TTC549 (cell line): ENCODE measurements at regions not wholly inside any gene's neighbourhood (a gene's known extent, or its start where the extent isn't known, plus 50 kb on each side); places are given as distances from the start of the nearest gene placed in this dataset.

Experiments
- FAIRE-seq: peaks from 2 replicates; lab custom pipeline; 2012; peaks lifted over from hg19 to GRCh38; lab: Jason Lieb, UNC

DNA sequence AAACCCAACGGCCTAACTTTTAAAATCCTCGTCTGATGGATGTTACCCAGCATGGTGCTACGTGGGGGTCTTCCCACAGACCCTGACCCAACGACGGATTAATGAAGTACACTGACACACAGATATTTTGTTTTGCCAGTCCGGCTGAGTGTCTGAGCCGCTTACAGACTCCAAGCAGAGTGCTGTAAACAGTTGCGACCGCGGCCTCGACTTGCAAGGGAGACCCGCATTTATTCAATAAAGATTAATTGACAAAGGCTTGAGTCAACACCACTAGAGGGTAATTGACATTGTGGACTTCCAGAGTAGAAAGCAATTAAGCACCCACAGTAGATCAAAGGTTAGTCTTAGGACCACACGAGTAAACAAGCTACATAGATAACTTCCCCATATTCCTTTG, 1042.4 kb downstream of the AACS start:
- no peak for FAIRE-seq

DNA sequence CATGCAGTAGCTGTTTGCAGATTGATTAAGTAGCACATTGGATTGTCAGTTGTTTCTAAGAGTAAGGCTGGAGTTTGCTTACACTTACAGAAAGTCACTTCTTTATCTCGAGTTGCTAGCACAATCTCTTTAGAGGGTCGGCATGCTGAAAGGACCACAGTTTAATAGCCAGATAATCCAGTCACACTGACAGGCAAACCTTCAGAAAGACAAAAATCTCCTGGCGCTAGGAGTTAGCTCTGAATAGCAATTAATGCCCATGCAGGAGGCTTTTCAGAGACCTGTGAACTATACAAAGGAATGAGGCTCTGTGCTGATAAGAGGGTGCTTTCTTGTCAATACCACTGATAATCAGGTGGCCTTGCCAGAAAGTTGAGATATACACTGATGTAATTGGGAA, 1043.0 kb downstream of the AACS start:
- FAIRE-seq: no peak

DNA sequence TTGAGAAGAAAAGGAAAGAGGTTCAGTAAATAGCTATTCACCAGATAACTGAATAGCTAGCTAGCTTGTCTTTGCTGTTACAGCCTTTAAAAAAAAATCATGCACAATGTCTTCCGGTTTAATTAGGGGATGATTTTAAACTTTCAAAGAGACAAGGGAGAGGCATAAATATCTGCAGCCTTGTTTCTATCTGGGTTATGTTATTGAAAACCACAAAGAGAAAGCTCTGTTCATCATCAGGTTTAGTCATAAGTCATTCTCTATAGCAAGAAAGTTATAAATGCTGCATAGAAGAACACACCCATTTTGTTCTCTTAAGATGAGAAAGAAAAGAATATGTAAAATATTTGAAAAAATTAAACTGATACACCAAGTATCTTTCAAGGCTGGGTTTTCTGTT, 1046.9 kb downstream of the AACS start:
- no peak for FAIRE-seq

DNA sequence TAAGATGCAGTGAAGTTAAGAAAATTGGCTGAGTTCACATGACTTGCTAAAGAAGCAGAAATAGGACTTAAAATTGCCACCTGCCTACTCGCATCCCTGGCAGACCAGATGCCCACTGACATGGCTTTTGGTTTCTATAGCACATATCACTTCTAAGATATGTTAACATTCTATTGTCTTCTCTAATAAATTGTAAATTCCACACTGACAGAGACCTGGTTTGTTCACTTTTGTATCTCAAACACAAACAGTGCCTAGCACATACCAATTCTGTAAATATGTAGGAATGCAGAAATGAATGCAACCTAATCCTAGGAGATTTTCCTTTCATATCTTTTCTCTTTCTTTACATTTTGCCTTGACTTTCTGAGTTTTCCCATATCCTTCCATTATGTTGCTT, 1047.6 kb downstream of the AACS start:
- no peak for FAIRE-seq

DNA sequence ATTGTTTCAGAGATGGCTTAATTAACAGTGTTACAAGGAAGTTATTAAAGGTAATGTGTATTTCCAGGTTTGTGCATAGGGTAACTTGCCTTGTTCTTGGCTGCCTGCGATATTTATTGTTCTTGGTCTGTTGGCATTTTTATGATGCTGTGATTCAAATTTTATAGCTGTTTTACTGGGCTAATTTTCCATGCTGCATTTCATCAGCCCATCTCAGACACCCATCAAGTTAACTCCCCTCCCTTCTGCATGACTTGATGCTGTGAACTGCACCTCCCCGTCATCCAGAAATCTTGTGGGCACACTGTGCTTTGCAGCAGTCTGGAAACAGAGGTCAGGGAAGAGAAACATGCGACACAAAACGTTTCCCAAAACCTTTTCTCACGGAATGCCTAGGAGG, 1049.2 kb downstream of the AACS start:
- no peak for FAIRE-seq

- no peak for FAIRE-seq
Observed at GRCh38 chr12:126117502-126117901, 1052.3 kb downstream of the AACS start.

- no peak for FAIRE-seq
Observed at GRCh38 chr12:126139355-126139754, 1074.1 kb downstream of the AACS start.

DNA sequence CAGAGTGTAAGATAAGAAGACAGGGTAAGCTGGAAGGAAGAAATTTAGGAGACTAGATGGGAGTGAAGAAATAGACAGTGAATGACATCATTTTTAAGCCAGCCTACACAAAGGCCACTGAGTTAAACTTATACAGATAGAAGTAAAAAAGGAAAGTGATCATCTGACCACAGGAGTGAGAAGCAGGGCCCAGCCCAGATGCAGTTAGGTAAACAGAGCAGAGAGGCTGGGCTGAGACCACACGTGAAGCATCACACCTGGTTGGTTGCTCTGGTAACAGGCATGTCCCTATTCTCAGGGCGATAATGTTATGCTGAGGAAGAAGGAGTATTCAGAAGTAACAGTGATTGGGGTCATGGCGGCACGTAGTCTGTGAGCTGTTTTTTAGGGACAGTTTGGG, 1079.4 kb downstream of the AACS start:
- no peak for FAIRE-seq

DNA sequence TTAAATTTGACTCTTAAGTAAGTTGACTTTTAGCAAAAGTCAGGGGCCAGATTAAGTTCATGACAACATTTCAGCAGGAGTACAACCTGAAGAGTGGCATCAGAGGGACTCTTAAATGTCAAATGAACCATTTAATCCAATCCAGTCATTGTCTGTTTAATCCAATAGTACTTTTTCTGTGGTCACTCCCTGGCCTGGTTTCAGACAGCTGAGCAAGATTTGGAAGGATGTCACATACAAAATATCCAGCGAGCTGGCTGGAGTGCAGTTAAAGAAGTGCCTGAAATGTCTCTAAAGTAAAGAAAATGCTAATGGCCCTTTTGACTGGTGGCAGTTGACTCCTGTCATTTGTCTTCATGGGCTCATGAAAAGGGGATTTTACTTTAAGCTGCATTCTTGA, 1082.1 kb downstream of the AACS start:
- no peak for FAIRE-seq

DNA sequence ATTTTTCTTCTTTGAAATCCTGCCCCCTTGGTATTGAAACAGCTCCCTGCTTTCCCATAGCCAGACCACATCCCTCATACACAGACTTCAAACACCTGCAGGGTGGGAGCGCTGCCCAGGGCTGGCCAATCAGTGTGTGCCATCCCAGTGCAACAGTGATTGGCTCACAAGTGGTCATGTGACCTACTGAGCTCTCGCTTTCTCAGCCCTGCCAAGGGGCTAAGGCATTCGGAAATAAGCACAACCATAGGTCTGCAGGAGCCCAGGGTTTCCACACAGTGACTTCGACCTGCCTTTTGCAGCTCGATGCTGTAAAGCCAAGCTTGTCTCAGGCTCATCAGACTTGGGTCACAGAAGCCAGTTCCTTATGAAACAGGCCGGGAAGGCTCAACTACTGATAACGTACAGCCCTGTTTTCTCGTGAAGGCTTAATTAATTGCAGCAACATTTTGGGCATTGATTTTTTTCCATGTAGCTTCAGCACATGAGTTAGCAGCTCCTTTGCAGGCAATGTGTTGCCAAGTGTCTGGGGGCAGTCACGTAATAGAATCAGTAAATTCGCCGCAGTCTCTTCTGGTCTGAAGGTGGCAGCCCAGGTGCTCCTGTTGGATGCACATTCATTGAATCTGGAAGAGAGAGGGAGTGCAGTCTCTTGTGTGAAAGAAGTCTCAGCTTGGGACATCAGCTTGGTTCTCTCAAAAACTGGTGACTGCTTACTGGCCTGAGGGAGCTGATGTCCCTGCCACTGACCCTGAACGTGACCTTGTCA, 1091.8 kb downstream of the AACS start:
- no peak for FAIRE-seq

- FAIRE-seq: no peak
Observed at GRCh38 chr12:126157575-126157966, 1092.3 kb downstream of the AACS start.

- no peak for FAIRE-seq
Observed at GRCh38 chr12:126159139-126159538, 1093.9 kb downstream of the AACS start.

DNA sequence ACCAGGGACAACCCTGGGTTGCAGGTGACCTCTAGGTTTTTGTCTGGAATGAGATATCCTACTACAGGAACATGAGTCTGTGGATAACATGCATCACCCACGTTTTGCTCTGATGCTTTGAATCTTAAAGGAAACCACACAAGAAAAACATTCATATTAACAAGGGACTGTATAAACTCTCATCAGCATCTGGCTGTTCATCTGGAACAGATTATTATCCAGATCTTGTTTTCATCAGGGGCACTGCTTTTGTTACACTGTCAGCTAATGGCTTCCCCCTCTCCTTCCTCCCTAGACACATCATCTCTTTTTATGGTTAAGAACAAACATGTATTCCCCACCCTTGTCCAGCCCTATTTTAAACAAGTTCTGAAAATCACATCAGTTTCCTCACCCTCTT, 1095.7 kb downstream of the AACS start:
- no peak for FAIRE-seq

- no peak for FAIRE-seq
Observed at GRCh38 chr12:126163984-126164383, 1098.7 kb downstream of the AACS start.

DNA sequence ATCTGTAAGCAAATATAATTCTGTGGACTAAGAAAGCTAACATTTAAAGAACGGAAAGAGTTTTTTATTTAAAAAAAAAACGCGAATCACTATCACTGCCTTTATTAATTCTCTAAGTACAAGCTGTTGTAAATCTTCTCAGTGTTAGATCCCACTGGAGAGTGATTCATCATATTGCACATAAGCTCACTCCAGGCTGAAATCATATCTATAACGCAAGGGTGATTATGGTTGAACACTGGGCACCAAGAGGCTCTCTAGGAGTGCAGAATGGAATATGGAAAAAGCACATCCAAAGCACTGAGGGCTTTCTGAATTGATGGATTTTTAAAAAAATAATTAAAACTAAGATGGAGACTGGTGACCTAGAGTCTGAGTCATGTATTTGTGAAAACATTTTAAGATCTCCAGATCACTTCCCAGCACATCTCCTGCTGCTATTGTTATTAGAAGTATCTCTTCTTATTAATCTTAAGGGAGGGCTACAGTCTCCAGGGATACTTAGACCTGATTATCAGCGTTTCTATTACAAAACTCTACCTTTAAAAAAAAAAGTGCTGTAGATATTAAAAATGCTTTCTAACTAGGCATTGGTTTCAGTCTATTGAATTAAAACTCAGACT, 1106.8 kb downstream of the AACS start:
- no peak for FAIRE-seq

DNA sequence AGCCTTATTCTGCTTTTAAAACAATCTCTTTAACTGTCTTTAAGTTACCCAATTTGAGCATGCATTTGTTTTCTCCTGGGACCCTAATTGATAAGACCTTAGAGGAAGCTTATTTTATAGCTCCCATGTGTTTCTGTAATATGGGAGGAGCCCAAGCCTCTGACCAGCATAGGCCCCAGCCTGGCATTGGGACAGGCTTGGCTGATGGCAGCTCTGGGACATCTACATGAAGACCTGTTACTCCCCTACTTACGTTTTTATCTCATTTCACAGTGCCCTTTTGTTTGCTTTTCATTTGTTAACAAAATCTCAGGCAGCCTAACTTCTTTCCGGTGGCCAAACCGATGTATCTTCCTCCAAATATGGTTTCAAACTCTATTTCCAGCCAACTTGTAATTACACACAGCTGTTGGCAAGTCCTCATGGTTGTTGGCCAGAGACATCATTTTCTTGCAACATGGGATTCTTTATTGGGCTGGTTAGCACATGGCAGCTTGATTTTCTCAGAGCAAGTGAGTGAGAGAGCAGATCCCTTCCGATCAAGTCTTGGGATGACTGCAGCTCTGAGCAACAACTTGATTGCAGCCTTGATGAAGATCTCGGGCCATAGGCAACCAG, 1117.5 kb downstream of the AACS start:
- FAIRE-seq: no peak

DNA sequence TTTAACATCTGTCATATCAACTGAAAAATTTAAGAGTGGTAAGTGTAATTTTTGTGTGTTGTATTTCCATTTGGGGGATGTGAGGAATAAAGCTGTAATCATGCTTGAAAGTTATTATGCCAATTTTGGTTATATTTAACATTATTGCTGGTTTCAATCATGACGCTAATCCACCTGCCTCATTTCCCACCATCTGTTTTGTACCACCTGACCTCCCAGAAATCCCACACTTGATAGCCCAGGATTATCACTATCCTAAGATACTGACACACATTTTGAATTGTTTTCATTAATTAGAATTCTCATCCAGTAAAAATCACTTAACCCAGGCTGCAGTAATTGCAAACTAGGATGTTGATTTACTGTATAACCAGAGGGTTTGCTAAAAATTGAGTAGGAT, 1119.8 kb downstream of the AACS start:
- no peak for FAIRE-seq

- FAIRE-seq: no peak
Observed at GRCh38 chr12:126189856-126190255, 1124.6 kb downstream of the AACS start.

GRCh38 chr12:126191031-126191891, 1126.0 kb downstream of the AACS start:
- no peak for FAIRE-seq

GRCh38 chr12:126191949-126192348, 1126.7 kb downstream of the AACS start:
- FAIRE-seq: no peak

GRCh38 chr12:126193190-126193589, 1128.0 kb downstream of the AACS start:
- FAIRE-seq: no peak

GRCh38 chr12:126196263-126196662, 1131.0 kb downstream of the AACS start:
- FAIRE-seq: no peak

DNA sequence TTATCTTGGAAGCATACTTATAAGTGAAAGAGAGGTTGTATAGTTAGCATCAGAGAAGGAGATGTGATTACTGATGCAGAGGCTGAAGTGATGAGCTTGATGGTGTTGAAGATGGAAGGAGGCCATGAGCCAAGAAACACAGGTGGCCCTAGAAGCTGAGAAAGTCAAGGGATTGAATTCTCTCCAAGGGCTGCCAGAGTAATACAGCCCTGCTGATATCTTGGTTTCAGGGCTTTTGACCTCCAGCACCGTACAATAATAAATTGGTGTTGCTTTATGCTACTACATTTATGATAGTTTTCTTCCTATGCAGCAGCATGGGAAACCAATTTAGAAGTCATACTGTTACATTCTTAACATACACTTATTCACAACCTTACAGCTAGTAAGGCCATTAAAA, 1133.3 kb downstream of the AACS start:
- no peak for FAIRE-seq
